ENCODE measurements at regions not wholly inside any gene's neighbourhood (a gene's known extent, or its start where the extent isn't known, plus 50 kb on each side); places are given as distances from the start of the nearest gene placed in this dataset.

- TF ChIP-seq SIN3A (IDR thresholded peaks at IDR 0.05; ENCODE audit: borderline replicate concordance, insufficient read depth, low read length) = no peak
- TF ChIP-seq REST (IDR thresholded peaks at IDR 0.05; ENCODE audit: insufficient read depth in 1 of 2, low read depth in 2 of 2, low read length in 2 of 2) = no peak
These were observed 239.1 kb upstream of the AUTS2 start for GRCh38 chr7:69359003-69359700.

GRCh38 chr7:69360913-69361312 lies 237.4 kb upstream of the AUTS2 start:
- TF ChIP-seq REST (IDR thresholded peaks at IDR 0.05; ENCODE audit: insufficient read depth in 1 of 2, low read depth in 2 of 2, low read length in 2 of 2) (no peak), FOXP2 (optimal IDR thresholded peaks at IDR 0.05; ENCODE audit: borderline replicate concordance, extremely low read depth, extremely low read length, insufficient read depth) (no peak), TAF1 (IDR thresholded peaks at IDR 0.05; ENCODE audit: borderline replicate concordance, insufficient read depth, low read length) (no peak), POLR2AphosphoS5 (IDR thresholded peaks at IDR 0.05; ENCODE audit: low read depth, low read length) (no peak), SIN3A (IDR thresholded peaks at IDR 0.05; ENCODE audit: borderline replicate concordance, insufficient read depth, low read length) (no peak)

GRCh38 chr7:69363136-69363535 lies 235.1 kb upstream of the AUTS2 start:
- TF ChIP-seq FOXP2 (optimal IDR thresholded peaks at IDR 0.05; ENCODE audit: borderline replicate concordance, extremely low read depth, extremely low read length, insufficient read depth) (no peak), SIN3A (IDR thresholded peaks at IDR 0.05; ENCODE audit: borderline replicate concordance, insufficient read depth, low read length) (no peak), REST (IDR thresholded peaks at IDR 0.05; ENCODE audit: insufficient read depth in 1 of 2, low read depth in 2 of 2, low read length in 2 of 2) (no peak), POLR2AphosphoS5 (IDR thresholded peaks at IDR 0.05; ENCODE audit: low read depth, low read length) (no peak), TAF1 (IDR thresholded peaks at IDR 0.05; ENCODE audit: borderline replicate concordance, insufficient read depth, low read length) (no peak)

GRCh38 chr7:69364813-69365643 lies 233.2 kb upstream of the AUTS2 start:
- TF ChIP-seq REST (IDR thresholded peaks at IDR 0.05; ENCODE audit: insufficient read depth in 1 of 2, low read depth in 2 of 2, low read length in 2 of 2) (no peak), POLR2AphosphoS5 (IDR thresholded peaks at IDR 0.05; ENCODE audit: low read depth, low read length) (no peak), FOXP2 (optimal IDR thresholded peaks at IDR 0.05; ENCODE audit: borderline replicate concordance, extremely low read depth, extremely low read length, insufficient read depth) (no peak), SIN3A (IDR thresholded peaks at IDR 0.05; ENCODE audit: borderline replicate concordance, insufficient read depth, low read length) (no peak), TAF1 (IDR thresholded peaks at IDR 0.05; ENCODE audit: borderline replicate concordance, insufficient read depth, low read length) (no peak)

Data from PFSK-1 (cell line).